SJSA1 (cell line): ENCODE measurements at regions not wholly inside any gene's neighbourhood (a gene's known extent, or its start where the extent isn't known, plus 50 kb on each side); places are given as distances from the start of the nearest gene placed in this dataset.
A peak's percentile ranks its signal among the peaks of the same experiment; 100 is the strongest.

Source experiments
- DNase-seq, 2 experiments: peaks; one replicate each; pipeline ENCODE4 v3.0.0-alpha.2; 2015 to 2020; ENCODE audit warnings: low spot score in 2 of 2, low read depth in 1 of 2
- H3K27ac ChIP-seq: fragments of 250-450 bp; sonication (Bioruptor Pico); 2 replicates; pipeline ENCODE4 v1.5.1; 2020; ENCODE audit warnings: mild to moderate bottlenecking, moderate library complexity
- H3K27me3 ChIP-seq: fragments of 250-450 bp; sonication (Bioruptor Pico); replicated peaks from 2 replicates; pipeline ENCODE4 v1.5.1; 2020; ENCODE audit warnings: mild to moderate bottlenecking, moderate library complexity
- H3K36me3 ChIP-seq: fragments of 250-450 bp; sonication (Bioruptor Pico); 2 replicates; pipeline ENCODE4 v1.5.1; 2020; ENCODE audit warnings: mild to moderate bottlenecking
- H3K4me1 ChIP-seq: fragments of 250-450 bp; sonication (Bioruptor Pico); replicated peaks from 2 replicates; pipeline ENCODE4 v1.6.1; 2021; ENCODE audit warnings: mild to moderate bottlenecking
- H3K4me3 ChIP-seq: fragments of 250-450 bp; sonication (Bioruptor Pico); 2 replicates; pipeline ENCODE4 v1.5.1; 2020; ENCODE audit warnings: mild to moderate bottlenecking
- H3K9me3 ChIP-seq: fragments of 250-450 bp; sonication (Bioruptor Pico); replicated peaks from 2 replicates; pipeline ENCODE4 v1.5.1; 2020; ENCODE audit warnings: mild to moderate bottlenecking

DNA sequence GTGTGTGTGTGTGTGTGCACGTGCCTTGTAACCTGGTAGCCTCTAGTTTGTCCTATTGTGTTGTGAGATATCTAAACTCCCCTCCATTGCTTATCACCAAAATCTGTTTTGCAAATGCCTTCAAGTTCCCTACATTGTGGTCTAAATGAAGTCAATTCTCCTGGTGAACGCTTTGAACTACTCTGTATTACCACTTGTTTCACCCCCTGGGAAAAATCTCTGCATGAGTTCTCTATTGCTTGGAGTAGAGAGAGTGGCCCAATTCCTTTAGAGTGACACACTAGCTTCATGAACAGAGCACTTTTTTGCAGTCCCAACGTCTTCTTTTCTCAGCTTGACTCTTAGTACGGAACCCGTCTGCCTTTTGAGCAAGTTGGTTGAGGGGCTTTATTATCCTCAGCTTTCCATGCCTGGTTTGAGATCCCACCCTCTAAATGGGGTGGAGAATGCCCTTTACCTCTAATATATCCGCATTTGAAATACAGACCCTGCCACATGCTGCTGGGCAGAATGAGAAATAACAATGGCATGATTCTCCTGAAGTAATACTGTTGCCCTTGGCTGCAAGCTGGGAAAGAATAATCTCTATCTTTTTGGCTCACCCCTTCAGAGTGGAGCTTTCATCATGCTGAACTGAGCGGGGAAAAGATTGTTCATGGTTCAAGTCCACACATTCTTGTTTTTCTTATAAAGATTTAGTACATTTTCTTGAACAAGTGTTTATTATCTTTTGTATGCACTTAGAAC, 2545.3 kb downstream of the PCDH9 start:
- Histone ChIP-seq H3K36me3 (no peaks in the 10 kb centered on the region), H3K27me3 (no peaks in the 10 kb centered on the region), H3K4me3 (no peak overlapping the region), H3K4me1 (0 out of 2 replicates have a peak, but pooled peaks cover 5% of the 10 kb centered on the region), H3K9me3 (no peaks in the 10 kb centered on the region), H3K27ac (no peak overlapping the region)
- no peak for DNase-seq

DNA sequence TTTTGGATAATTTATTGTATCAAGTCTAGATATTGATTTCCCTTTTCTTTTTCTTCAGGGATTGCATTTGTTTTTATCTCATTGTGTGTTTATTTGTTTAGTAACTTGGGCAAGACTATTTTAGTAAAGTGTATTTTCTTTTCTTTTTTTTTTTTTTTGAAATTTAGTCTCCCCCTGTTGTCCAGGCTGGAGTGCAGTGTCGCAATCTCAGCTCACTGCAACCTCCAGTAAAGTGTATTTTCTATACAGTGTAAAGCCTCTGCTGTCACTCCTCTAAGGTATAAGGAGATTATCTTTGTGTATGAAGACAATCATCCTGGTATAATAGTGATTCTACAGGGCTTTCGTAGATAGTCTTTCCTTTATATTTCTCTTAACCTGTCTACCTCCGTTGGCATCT, 2546.0 kb downstream of the PCDH9 start:
- no peaks in the 10 kb centered on the region for H3K27me3 ChIP-seq
- no peak for DNase-seq
- H3K9me3 ChIP-seq: no peaks in the 10 kb centered on the region
- 0 out of 2 replicates have a peak, but pooled peaks cover under 1% of the 10 kb centered on the region for H3K4me1 ChIP-seq
- no peak overlapping the region for H3K4me3 ChIP-seq
- H3K36me3 ChIP-seq: no peaks in the 10 kb centered on the region
- H3K27ac ChIP-seq: no peak overlapping the region

DNA sequence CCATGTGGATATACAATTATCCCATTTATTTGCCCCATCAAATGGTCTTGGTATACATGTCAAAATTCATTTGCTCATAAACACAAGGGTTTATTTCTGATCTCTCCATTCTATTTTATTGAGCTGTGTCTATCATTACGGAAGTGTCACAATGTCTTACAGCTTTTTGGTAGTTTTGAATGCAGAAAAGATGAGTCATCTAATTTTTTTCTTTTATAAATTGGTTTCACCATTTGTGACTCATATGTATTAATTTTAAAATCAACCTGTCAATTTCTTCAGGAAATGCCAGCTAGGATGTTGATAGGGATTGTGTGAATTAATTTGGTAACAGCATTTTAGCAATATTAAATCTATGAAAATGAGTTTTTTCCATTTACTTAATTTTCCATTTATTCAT, 2549.4 kb downstream of the PCDH9 start:
- no peak for DNase-seq
- no peaks in the 10 kb centered on the region for H3K9me3 ChIP-seq
- H3K36me3 ChIP-seq: no peaks in the 10 kb centered on the region
- no peaks in the 10 kb centered on the region for H3K27me3 ChIP-seq
- H3K4me1 ChIP-seq: peaks cover 3% of the 10 kb centered on the region
- H3K27ac ChIP-seq: no peak overlapping the region
- no peak overlapping the region for H3K4me3 ChIP-seq

DNA sequence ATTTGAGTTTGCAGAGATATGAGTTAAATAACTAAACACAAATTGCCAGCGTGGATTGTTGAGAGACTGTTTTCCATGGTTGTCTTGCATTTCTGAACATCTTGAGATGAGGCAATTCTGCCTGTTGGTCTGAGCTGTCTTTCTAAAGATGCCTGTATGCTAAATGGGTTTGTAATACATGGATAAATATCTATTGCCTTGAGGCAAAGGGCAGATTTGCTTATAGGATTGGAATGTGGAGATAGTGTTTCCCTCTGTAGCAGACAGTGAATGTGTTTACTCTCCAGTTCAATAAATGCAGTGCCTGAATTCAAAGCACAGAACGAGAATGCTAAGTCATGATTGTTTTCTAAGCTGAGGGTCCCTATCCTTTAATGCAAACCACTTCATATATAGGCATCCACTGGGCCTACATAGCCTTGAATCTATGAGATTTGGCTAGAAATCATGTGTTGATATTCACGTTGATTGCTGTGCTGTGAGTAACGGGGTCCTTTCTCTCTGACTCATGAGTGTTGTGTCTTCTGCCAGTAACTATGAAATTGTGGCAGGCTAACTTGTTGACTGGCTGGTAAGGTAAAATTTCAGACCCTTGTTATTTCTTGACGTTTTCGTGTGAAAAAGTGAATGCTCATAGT, 2554.8 kb downstream of the PCDH9 start:
- Histone ChIP-seq H3K36me3 (no peaks in the 10 kb centered on the region), H3K27me3 (no peaks in the 10 kb centered on the region), H3K9me3 (no peaks in the 10 kb centered on the region), H3K27ac (peak overlapping the region; percentile 80), H3K4me1 (peaks cover 10% of the 10 kb centered on the region), H3K4me3 (no peak overlapping the region)
- DNase-seq: peak in 1 of 2 experiments; percentile 55

DNA sequence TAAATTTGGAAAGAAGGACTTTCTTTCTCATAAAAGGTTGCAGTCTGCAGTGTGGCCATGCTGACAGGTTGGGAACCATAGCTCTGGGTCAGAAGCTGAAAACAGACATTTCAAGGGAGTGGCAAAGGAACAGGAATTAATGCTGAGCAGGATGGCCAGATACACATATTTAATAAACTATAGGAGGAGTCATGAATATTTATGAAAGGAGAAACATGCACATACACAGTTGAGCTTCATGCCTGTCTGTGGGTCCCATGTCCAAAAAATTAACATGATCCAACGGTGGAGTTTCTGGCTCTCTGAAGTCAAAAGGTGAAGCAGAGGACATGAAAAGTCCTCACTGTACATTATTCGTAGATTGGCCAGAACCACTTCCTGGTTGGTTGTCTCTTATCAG, 2556.0 kb downstream of the PCDH9 start:
- no peak overlapping the region for H3K27ac ChIP-seq

DNA sequence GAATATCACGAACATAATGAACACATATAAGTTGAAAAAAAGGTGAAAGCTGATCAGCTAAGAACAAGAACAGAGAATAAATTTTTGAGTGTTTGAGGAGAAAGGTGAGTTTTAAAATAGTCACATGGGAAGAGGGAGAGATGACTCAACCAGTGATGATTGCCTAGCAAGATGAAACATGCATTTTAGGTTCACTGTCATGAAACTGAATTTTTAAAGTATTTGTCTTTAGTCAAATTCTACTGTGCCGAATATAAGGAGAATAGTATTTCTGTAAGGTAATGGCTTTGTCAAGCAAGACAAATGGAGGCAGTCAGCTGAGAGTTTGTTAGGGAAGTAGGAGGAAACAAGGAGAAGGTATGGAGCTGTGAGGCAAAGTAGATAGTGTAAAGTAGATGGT, 2557.4 kb downstream of the PCDH9 start:
- Histone ChIP-seq H3K36me3 (no peaks in the 10 kb centered on the region), H3K27me3 (no peaks in the 10 kb centered on the region), H3K4me3 (no peak overlapping the region), H3K4me1 (peaks cover 10% of the 10 kb centered on the region), H3K9me3 (no peaks in the 10 kb centered on the region), H3K27ac (no peak overlapping the region)
- DNase-seq: no peak

More for the DNA sequence above, 2556.0 kb downstream of the PCDH9 start:
- H3K4me1 ChIP-seq: peaks cover 10% of the 10 kb centered on the region
- no peak for DNase-seq
- H3K9me3 ChIP-seq: no peaks in the 10 kb centered on the region
- no peaks in the 10 kb centered on the region for H3K27me3 ChIP-seq
- no peak overlapping the region for H3K4me3 ChIP-seq
- no peaks in the 10 kb centered on the region for H3K36me3 ChIP-seq

DNA sequence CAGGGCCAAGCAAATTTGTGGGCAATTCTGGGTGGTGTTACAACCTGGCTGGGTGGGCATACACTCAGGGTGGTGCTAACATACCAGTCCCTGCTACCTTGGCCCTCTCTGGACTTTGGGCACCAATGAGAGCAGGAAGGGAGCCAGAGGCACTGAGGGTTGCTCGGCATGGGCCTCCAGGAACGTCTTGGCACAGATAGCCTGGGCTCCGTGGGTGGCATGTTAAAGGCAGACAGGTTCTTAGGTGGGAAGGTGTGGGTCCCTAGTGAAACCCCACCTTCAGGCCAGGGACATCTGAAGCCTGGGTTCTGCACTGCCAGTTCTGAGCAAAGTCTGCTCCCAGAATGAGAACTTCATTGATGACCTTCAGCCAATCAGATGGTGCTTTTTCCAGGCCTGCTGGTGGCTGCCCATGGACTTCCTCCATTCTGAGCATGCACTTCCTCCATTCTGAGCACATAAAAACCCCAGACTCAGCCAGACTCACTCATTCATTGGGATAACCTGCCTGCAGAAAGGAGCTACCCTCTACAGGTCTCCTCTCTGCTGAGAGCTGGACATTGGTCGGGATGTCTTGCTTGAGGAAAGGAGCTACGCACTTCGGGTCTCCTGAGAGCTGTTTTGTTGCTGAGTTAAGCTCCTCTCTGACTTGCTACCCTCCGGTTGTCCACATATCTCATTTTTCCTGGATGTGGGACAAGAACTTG, 2567.1 kb downstream of the PCDH9 start:
- H3K27ac ChIP-seq: no peak overlapping the region
- H3K9me3 ChIP-seq: no peaks in the 10 kb centered on the region
- no peaks in the 10 kb centered on the region for H3K4me1 ChIP-seq
- H3K36me3 ChIP-seq: no peaks in the 10 kb centered on the region
- H3K4me3 ChIP-seq: no peak overlapping the region
- H3K27me3 ChIP-seq: no peaks in the 10 kb centered on the region
- no peak for DNase-seq

DNA sequence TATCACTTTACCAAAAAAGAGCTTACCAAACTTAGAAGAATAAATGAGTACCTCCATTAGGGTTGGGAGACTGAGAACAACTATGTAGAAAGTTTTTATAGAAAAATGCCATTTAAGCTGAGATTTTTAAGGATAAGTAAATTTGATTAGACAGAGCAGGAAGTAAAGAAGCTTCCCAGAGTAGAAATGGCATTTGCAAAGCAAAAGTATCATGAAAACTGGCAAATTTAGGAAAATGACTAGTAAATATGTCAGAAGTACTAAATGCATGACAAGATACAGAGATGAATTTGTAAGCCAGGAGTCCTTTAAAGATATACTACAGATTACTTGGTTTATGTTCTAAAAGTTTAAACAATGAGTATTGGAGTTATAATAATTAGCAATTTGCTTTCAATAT, 2581.8 kb downstream of the PCDH9 start:
- Histone ChIP-seq H3K9me3 (no peaks in the 10 kb centered on the region), H3K27ac (no peak overlapping the region), H3K27me3 (no peaks in the 10 kb centered on the region), H3K36me3 (no peaks in the 10 kb centered on the region), H3K4me1 (no peaks in the 10 kb centered on the region), H3K4me3 (no peak overlapping the region)
- no peak for DNase-seq

DNA sequence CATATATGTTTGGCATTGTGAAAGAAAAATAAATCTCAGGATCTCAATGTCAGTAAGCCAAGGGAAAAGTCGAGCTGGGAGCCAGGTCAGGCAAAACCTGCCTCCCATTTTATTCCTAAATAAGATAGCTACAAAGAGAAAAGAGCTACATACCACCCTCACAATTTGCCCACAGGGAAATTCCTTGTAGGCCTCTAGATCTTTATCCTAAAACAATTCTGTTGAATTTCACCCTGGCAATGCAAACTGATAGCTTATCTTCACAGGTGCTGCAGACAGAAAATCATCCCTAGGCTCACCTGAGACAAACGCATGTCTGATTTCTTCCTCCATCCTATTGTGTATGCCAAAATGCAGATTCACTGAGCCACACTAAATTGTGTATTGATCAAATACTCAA, 2587.1 kb downstream of the PCDH9 start:
- Histone ChIP-seq H3K4me1 (no peaks in the 10 kb centered on the region), H3K36me3 (no peaks in the 10 kb centered on the region), H3K4me3 (no peak overlapping the region), H3K27ac (no peak overlapping the region), H3K9me3 (no peaks in the 10 kb centered on the region), H3K27me3 (no peaks in the 10 kb centered on the region)
- no peak for DNase-seq

DNA sequence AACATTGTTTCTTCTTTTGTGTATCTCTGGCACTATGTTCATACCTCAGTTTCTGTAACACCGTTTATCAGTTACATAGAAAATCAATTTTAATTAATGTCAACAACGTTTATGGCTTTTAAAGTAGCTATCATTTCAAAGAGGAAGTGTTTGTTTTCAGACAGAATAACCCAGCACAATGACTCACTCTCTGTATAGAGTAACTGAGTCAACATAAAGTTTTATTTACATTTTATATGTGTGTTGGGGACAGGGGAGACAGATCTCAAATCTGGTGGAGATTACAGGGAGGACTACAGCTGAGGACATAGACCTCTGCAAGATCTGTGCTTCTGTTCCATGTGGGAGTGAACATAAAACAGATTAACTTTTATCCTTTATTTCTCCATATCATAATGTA, 2590.1 kb downstream of the PCDH9 start:
- H3K9me3 ChIP-seq: no peaks in the 10 kb centered on the region
- no peak for DNase-seq
- no peaks in the 10 kb centered on the region for H3K27me3 ChIP-seq
- H3K36me3 ChIP-seq: no peaks in the 10 kb centered on the region
- no peak overlapping the region for H3K27ac ChIP-seq
- H3K4me3 ChIP-seq: no peak overlapping the region
- no peaks in the 10 kb centered on the region for H3K4me1 ChIP-seq

DNA sequence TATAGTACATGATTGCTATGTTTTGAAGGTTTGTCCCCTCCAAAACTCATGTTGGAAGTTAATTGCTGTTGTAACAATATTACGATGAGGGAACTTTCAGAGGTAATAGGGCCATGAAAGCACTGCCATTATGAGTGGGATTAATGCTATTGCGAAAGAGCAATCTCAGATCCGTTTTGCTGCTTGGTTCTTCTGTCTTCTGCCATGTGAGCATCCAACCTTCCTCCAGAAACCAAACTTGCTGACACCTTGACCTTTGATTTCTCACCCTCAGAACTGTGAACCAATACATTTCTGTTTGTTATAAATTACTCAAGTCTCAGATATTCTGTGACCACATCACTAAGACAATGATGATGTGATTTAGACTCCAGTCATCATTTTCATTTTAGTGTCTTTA, 2590.9 kb downstream of the PCDH9 start:
- Histone ChIP-seq H3K4me1 (no peaks in the 10 kb centered on the region), H3K36me3 (no peaks in the 10 kb centered on the region), H3K4me3 (no peak overlapping the region), H3K27me3 (no peaks in the 10 kb centered on the region), H3K27ac (no peak overlapping the region), H3K9me3 (no peaks in the 10 kb centered on the region)
- DNase-seq: no peak

DNA sequence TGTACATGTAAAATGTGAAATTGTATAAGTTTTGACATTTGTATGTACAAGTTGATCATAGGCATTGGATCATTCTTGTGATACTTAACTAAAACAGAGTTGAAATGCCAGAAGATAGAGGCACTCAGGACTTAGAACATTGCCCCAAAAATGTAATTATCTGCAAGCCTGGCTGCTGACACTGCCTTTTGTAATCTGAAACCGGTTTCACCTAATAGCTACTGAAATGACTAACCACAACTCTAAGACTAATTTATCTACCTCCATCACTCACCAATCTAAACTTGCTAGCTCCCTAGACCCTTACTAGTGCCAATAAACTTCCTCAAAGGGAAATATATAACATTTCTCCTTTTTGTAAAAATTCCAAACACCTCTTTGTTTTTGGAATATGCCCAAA, 2596.2 kb downstream of the PCDH9 start:
- Histone ChIP-seq H3K9me3 (no peaks in the 10 kb centered on the region), H3K27me3 (no peaks in the 10 kb centered on the region), H3K4me3 (no peak overlapping the region), H3K36me3 (no peaks in the 10 kb centered on the region), H3K27ac (no peak overlapping the region), H3K4me1 (no peaks in the 10 kb centered on the region)
- no peak for DNase-seq

DNA sequence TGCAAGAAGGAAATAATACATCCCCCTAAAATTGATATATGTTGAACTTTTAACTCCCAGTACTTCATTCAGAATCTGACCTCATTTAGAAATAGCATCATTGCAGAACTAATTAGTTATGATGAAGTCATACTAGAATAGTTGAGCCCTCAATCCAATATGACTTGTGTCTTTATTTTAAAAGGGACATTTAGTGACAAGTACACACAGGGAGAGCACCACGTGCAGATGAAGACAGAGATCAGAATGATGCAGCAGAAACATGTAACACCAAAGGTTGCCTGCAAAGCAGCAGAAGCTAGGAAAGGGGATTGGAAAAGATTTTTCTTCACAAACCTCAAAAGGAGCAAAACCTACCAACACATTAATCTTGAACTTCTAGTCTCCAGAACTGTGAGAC, 2602.5 kb downstream of the PCDH9 start:
- DNase-seq: no peak
- H3K27me3 ChIP-seq: no peaks in the 10 kb centered on the region

DNA sequence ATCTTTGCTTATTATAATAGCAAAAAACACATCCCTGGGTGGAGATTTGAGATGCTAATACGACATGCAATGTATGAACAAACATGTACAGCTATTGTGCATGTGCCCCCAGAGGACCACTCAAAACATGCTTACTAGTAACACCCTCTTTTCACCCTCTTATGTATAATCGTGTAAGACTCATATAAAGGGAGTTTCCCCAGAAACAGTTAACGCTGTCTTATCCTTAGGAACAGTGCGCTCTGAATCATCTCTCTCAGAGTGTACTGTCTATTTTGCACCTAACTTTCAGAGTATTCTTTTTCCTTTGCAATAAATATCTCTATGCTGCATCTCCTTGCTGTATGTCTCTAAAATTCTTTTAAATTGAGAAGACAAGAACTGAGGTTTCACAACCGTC, 2604.0 kb downstream of the PCDH9 start:
- Histone ChIP-seq H3K27ac (no peak overlapping the region), H3K9me3 (no peaks in the 10 kb centered on the region), H3K27me3 (0 out of 2 replicates have a peak, but pooled peaks cover 2% of the 10 kb centered on the region), H3K4me3 (no peak overlapping the region), H3K4me1 (no peaks in the 10 kb centered on the region), H3K36me3 (no peaks in the 10 kb centered on the region)
- no peak for DNase-seq

More for the DNA sequence above, 2602.5 kb downstream of the PCDH9 start:
- Histone ChIP-seq H3K9me3 (no peaks in the 10 kb centered on the region), H3K36me3 (no peaks in the 10 kb centered on the region), H3K27ac (no peak overlapping the region), H3K4me3 (no peak overlapping the region), H3K4me1 (no peaks in the 10 kb centered on the region)
